IMR-90 (cell line): ENCODE measurements at regions not wholly inside any gene's neighbourhood (a gene's known extent, or its start where the extent isn't known, plus 50 kb on each side); places are given as distances from the start of the nearest gene placed in this dataset.

ENCODE experiments used
- ATAC-seq: fragments of 200-7000 bp; cut with Tn5 transposase; 2 replicates; pipeline ENCODE4 v1.9.1; 2020; ENCODE audit warnings: low read depth, mild to moderate bottlenecking, moderate library complexity
- BruUV-seq: library from RNA; stranded (reverse); fragments of 400-500 nt; replicated peaks from 2 replicates; lab custom pipeline; 2021; lab: Mats Ljungman, UMichigan
- CTCF ChIA-PET: fragments of 300-600 bp; formaldehyde crosslinking; extraction: SDS; loops from one replicate; lab custom pipeline; 2021; ENCODE audit warnings: antibody characterized with exemption; lab: Yijun Ruan, JAX
- POLR2A ChIA-PET: fragments of 300-600 bp; sonication (Branson Sonifier 250); formaldehyde crosslinking; loops from one replicate; lab custom pipeline; 2022; ENCODE audit warnings: antibody characterized with exemption; ENCODE audit not compliant: unreplicated experiment; lab: Charles Lee
- DNase-seq: peaks from one replicate; pipeline ENCODE4 v3.0.0; 2013
- H2AFZ ChIP-seq: replicated peaks from 2 replicates; pipeline ENCODE3; 2013; ENCODE audit warnings: low read length, mild to moderate bottlenecking; ENCODE audit not compliant: poor library complexity
- H2AK5ac ChIP-seq: 2 replicates; pipeline ENCODE4 v1.6.1; 2013; ENCODE audit warnings: low read depth, low read length, inconsistent platforms
- H2AK9ac ChIP-seq: replicated peaks from 2 replicates; pipeline ENCODE3; 2013; ENCODE audit warnings: mild to moderate bottlenecking, low read depth, low read length, moderate library complexity; ENCODE audit not compliant: poor library complexity
- H2BK120ac ChIP-seq: 2 replicates; pipeline ENCODE4 v1.6.1; 2013; ENCODE audit warnings: low read depth, low read length, inconsistent platforms
- H2BK15ac ChIP-seq: 3 replicates; pipeline ENCODE4 v1.6.1; 2013; ENCODE audit warnings: low read depth, low read length, inconsistent platforms
- H2BK20ac ChIP-seq: 2 replicates; pipeline ENCODE4 v1.6.1; 2013; ENCODE audit warnings: low read depth, mild to moderate bottlenecking, inconsistent platforms, low read length, moderate library complexity
- H2BK5ac ChIP-seq: 2 replicates; pipeline ENCODE4 v1.6.1; 2013; ENCODE audit warnings: mild to moderate bottlenecking, low read depth, low read length, inconsistent platforms; ENCODE audit not compliant: poor library complexity, severe bottlenecking
- H3K14ac ChIP-seq: replicated peaks from 2 replicates; pipeline ENCODE4 v1.6.1; 2013; ENCODE audit warnings: low read depth, low read length, inconsistent platforms
- H3K18ac ChIP-seq: 2 replicates; pipeline ENCODE4 v1.6.1; 2013; ENCODE audit warnings: low read depth, low read length, control low read depth
- H3K23ac ChIP-seq: 2 replicates; pipeline ENCODE4 v1.6.1; 2013; ENCODE audit warnings: low read depth, low read length, inconsistent platforms
- H3K27ac ChIP-seq: 2 replicates; pipeline ENCODE4 v1.5.1; 2013; ENCODE audit warnings: mild to moderate bottlenecking, control low read depth, low read length; ENCODE audit not compliant: insufficient read depth
- H3K27me3 ChIP-seq: 2 replicates; pipeline ENCODE4 v1.6.1; 2013; ENCODE audit warnings: low read length; ENCODE audit not compliant: control insufficient read depth, insufficient read depth
- H3K36me3 ChIP-seq: 2 replicates; pipeline ENCODE4 v1.6.1; 2013; ENCODE audit warnings: low read length, mixed read lengths; ENCODE audit not compliant: control insufficient read depth, insufficient read depth
- H3K4ac ChIP-seq: 2 replicates; pipeline ENCODE4 v1.6.1; 2013; ENCODE audit warnings: low read depth, low read length, inconsistent platforms
- H3K4me1 ChIP-seq: 2 replicates; pipeline ENCODE4 v1.6.1; 2013; ENCODE audit warnings: low read length, mixed read lengths; ENCODE audit not compliant: control insufficient read depth, insufficient read depth
- H3K4me2 ChIP-seq: 2 replicates; pipeline ENCODE4 v1.6.1; 2013; ENCODE audit warnings: low read depth, mild to moderate bottlenecking, control low read depth, low read length, moderate library complexity
- H3K4me3 ChIP-seq: 2 replicates; pipeline ENCODE4 v1.5.1; 2013; ENCODE audit warnings: low read depth, mild to moderate bottlenecking, control low read depth, low read length, moderate library complexity; ENCODE audit not compliant: insufficient read depth
- H3K56ac ChIP-seq: 2 replicates; pipeline ENCODE4 v1.6.1; 2013; ENCODE audit warnings: low read length, inconsistent platforms; ENCODE audit not compliant: insufficient read depth; ENCODE audit errors: extremely low read depth
- H3K79me1 ChIP-seq, 2 experiments: 2 replicates each; pipeline ENCODE4 v1.6.1; 2013; ENCODE audit warnings: low read length in 2 of 2, inconsistent platforms in 1 of 2, low read depth in 1 of 2
- H3K9ac ChIP-seq: 2 replicates; pipeline ENCODE4 v1.6.1; 2013; ENCODE audit warnings: low read depth, low read length, control low read depth
- H3K9me1 ChIP-seq: 2 replicates; pipeline ENCODE4 v1.6.1; 2013; ENCODE audit warnings: low read length, inconsistent platforms; ENCODE audit not compliant: insufficient read depth
- H3K9me3 ChIP-seq: 2 replicates; pipeline ENCODE4 v1.6.1; 2013; ENCODE audit warnings: low read length; ENCODE audit not compliant: control insufficient read depth, insufficient read depth
- H4K20me1 ChIP-seq: 2 replicates; pipeline ENCODE4 v1.6.1; 2013; ENCODE audit warnings: low read length, inconsistent platforms; ENCODE audit not compliant: insufficient read depth
- H4K5ac ChIP-seq: 2 replicates; pipeline ENCODE4 v1.6.1; 2013; ENCODE audit warnings: mild to moderate bottlenecking, low read depth, low read length, control low read depth
- H4K8ac ChIP-seq, 2 experiments: 2 replicates each; pipeline ENCODE4 v1.6.1; 2013; ENCODE audit warnings: low read depth in 2 of 2, low read length in 2 of 2, control low read depth in 1 of 2, inconsistent platforms in 1 of 2
- H4K91ac ChIP-seq: 2 replicates; pipeline ENCODE4 v1.6.1; 2013; ENCODE audit warnings: low read depth, low read length, inconsistent platforms; ENCODE audit not compliant: insufficient read depth
- NFE2L2 ChIP-seq: fragments of 150-350 bp; IDR thresholded peaks from 2 replicates; pipeline ENCODE4 v1.6.1; 2016; ENCODE audit warnings: low read depth, mild to moderate bottlenecking, low read length
- SMC3 ChIP-seq: fragments of 150-350 bp; IDR thresholded peaks from 2 replicates; pipeline ENCODE4 v1.6.1; 2016; ENCODE audit warnings: low read depth, mild to moderate bottlenecking, antibody characterized with exemption, low read length, moderate library complexity
- WGBS, 2 experiments: methylation state at CpG; one replicate each; pipeline versions ENCODE4 v1.1.5 to v1.1.7; 2013; ENCODE audit warnings: missing lambda C conversion rate in 2 of 2; ENCODE audit not compliant: insufficient read length in 1 of 2; ENCODE audit errors: extremely low coverage in 2 of 2; 5-methylcytosine and 5-hydroxymethylcytosine counted together
- dilution Hi-C: fragments of 300-500 bp; cut with HindIII; formaldehyde crosslinking; loops from one replicate; pipeline ENCODE4 v1.14.3; 2018; ENCODE audit warnings: low sequenced_read_pairs; ENCODE audit not compliant: unreplicated experiment
- in situ Hi-C: fragments of 300-500 bp; cut with MboI; formaldehyde crosslinking; loops from 3 replicates; pipeline ENCODE4 v1.14.3; 2019; ENCODE audit warnings: low sequenced_read_pairs, inconsistent platforms, mixed read lengths
- intact Hi-C: fragments of 100-400 bp; cut with micrococcal nuclease; formaldehyde crosslinking; loops from 2 replicates; pipeline ENCODE4 v1.10.0; 2022

DNA sequence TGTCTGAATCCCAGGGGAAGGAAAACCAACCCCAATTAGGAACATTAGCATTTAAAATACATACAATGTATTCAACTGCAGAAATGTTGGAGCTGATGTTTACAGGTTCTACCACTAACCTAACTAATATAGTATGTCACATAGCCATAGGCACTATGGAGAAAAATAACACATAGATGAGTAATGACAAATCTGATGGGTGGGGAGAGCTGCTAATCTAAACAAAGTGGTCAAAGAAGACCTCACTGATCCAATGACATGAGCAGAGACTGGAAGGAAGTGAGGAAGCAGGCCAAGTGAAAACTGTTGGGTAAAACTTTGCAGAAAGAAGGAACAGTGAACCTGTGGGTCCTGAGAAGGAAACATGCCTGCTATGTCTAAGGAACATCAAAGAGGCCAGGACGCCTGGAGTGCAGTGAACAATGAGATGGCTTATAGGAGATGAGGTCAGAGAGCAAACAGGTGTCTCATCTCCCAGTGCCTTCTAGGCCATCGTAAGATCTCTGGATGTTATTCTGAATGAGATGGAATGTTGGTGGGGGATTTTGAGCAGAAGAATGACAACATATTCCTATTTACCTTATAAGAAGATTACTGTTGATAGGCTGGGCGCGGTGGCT lies 135.7 kb downstream of the ALDH8A1 start:
- Histone ChIP-seq H4K8ac (peak overlapping the region; percentile 37 to 49), H3K27me3 (no peaks in the 10 kb centered on the region), H4K5ac (no peak overlapping the region), H2BK15ac (peak overlapping the region; percentile 85; the same call in 1 of the 3 replicates), H2AK5ac (peak overlapping the region; percentile 91; the same call in 1 of the 2 replicates), H3K56ac (0 out of 2 replicates have a peak overlapping the region, but pooled peaks have one; percentile 48), H3K23ac (peak overlapping the region; percentile 44), H3K4me2 (no peak overlapping the region; the same call in 1 of the 2 replicates), H3K36me3 (no peaks in the 10 kb centered on the region), H3K18ac (peak overlapping the region; percentile 83), H2BK5ac (peak overlapping the region; percentile 80), H3K4me3 (no peak overlapping the region), H3K9me3 (no peaks in the 10 kb centered on the region), H2AFZ (no peak overlapping the region), H4K91ac (peak overlapping the region; percentile 95), H3K4ac (peak overlapping the region; percentile 83), H2BK120ac (peak overlapping the region; percentile 90), H2AK9ac (no peak overlapping the region), H3K9me1 (peaks cover 15% of the 10 kb centered on the region), H3K14ac (peak overlapping the region; percentile 27; the same call in 1 of the 2 replicates), H3K9ac (no peak overlapping the region), H3K4me1 (peaks cover 15% of the 10 kb centered on the region), H3K27ac (peak overlapping the region; percentile 44; the same call in 1 of the 2 replicates), H2BK20ac (peak overlapping the region; percentile 91), H3K79me1 (no peaks in the 10 kb centered on the region), H4K20me1 (no peaks in the 10 kb centered on the region)
- DNase-seq: peak; percentile 82
- peak; percentile 67 for ATAC-seq
- 33% methylated on average over 1 of the region's 4 CpGs; no CpG with 5 or more reads in 1 of the 2 experiments for WGBS, 2 experiments
- in situ Hi-C loops: no loop called here
- CTCF ChIA-PET: no interaction called here
- intact Hi-C loops: no loop called here
- POLR2A ChIA-PET: no interaction called here
- dilution Hi-C loops: no loop called here
- BruUV-seq: no TSS peak
- no peak for TF ChIP-seq NFE2L2
- no peak for TF ChIP-seq SMC3
